KBM-7 (cell line): ENCODE measurements at regions not wholly inside any gene's neighbourhood (a gene's known extent, or its start where the extent isn't known, plus 50 kb on each side); places are given as distances from the start of the nearest gene placed in this dataset.
A peak's percentile ranks its signal among the peaks of the same experiment; 100 is the strongest.
"Not testable (repeated sequence)": the region's sequence is repeated elsewhere in the genome, so short reads cannot be mapped to it uniquely, and the experiment has no call there.

Experiments
- DNase-seq: peaks from one replicate; pipeline ENCODE4 v3.0.0-alpha.2; 2015
- in situ Hi-C: fragments of 300-500 bp; cut with MboI; formaldehyde crosslinking; loops from 2 replicates; pipeline ENCODE4 v1.14.3; 2020; ENCODE audit warnings: low sequenced_read_pairs, low pct_unique_long_range_greater_than_20kb, mixed read lengths

DNA sequence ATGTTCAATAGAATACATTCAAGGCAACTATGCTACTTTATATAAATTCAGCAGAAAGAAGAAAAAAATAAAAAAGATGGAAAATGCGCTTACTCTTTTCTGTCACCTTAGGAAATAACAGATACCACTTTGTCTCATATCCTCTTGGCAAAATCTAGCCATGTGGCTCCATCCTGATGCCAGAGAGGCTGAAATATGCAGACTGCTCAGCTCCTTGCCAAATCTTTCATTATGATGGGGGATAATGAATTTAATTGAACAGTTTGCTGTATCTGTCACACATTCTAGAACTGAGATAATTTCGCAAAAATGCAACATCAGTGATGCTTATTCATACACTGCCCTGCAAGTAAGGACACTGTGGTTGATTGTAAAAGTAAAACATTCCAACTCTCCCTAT is 1081.5 kb downstream of the PLOD2 start:
- DNase-seq = no peak
- in situ Hi-C loops = no loop called here

DNA sequence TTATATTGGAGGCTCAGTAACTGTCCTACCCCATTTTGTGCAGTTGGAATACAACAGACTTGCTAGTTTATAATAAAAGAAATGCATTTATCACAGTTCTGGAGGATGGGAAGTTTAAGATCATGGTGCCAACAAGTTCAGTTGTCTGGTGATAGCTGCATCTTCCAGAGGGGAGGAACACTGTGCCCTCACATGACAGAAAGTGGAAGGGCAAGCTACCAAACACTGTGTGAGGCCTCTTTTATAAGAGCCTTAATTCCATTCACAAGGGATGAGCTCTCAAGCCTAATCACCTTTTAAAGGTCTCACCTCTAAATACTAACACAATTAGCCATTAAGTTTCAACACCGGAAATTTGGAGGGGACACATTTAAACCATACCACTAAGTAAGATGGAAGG is 1073.9 kb downstream of the PLOD2 start:
- in situ Hi-C loops = no loop called here
- peak; percentile 13 for DNase-seq

GRCh38 chr3:145088917-145089316 is 1072.1 kb downstream of the PLOD2 start:
- DNase-seq = peak; percentile 67
- in situ Hi-C loops = no loop called here

GRCh38 chr3:145089337-145089736 is 1071.6 kb downstream of the PLOD2 start:
- in situ Hi-C loops = no loop called here
- no peak for DNase-seq

DNA sequence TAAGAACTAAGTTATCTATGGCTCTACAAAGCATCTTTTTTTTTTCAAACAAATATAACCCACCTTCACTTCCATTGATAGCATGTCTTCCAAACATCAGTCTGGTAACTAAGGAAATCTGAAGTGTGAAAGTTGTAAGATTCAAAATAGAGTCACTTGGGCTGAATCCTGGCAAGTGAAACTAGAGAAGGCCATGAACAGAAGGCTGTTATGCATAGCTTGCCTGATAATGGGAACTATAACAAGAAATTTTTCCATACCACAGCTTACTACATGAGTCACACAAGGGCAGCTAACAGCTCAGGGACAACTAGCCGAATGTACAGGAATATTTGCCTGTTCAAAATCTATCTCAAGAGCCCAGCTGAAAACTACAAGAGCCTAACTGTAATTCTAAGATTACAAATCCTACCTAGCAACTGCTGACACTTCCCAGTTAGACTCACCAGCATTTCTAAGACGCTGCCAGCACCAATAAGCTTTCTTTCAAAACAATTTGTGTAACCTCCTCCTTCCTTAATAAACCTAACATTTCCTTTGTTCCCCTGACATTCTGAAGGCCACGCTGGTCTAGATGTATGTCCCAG is 1066.5 kb downstream of the PLOD2 start:
- DNase-seq = peak; percentile 59
- in situ Hi-C loops = no loop called here

- in situ Hi-C loops, DNase-seq: not testable (repeated sequence)
Measured at GRCh38 chr3:145111141-145111540, 1049.8 kb downstream of the PLOD2 start.

- no peak for DNase-seq
- in situ Hi-C loops = no loop called here
Measured at GRCh38 chr3:145116769-145117168, 1044.2 kb downstream of the PLOD2 start.

DNA sequence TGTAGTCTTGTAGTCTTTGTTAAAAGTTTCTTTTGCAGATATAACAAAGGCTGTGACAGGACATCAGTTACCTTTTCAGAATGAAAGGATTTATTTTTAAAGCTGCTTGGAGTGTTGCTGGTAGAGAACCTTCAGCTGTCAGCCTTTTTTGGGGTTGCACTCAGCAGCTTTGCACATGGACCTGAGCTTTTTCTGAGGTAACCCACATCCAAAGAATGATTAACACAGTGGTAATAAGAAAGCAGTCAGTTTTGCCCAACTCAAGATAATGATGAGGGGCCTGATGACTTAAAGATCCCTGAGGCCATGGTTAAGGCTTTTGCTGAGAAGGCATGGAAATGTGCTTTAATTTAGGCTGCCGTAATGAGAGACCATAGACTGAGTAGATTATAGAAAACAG is 1042.7 kb downstream of the PLOD2 start:
- in situ Hi-C loops = no loop called here
- DNase-seq = no peak

DNA sequence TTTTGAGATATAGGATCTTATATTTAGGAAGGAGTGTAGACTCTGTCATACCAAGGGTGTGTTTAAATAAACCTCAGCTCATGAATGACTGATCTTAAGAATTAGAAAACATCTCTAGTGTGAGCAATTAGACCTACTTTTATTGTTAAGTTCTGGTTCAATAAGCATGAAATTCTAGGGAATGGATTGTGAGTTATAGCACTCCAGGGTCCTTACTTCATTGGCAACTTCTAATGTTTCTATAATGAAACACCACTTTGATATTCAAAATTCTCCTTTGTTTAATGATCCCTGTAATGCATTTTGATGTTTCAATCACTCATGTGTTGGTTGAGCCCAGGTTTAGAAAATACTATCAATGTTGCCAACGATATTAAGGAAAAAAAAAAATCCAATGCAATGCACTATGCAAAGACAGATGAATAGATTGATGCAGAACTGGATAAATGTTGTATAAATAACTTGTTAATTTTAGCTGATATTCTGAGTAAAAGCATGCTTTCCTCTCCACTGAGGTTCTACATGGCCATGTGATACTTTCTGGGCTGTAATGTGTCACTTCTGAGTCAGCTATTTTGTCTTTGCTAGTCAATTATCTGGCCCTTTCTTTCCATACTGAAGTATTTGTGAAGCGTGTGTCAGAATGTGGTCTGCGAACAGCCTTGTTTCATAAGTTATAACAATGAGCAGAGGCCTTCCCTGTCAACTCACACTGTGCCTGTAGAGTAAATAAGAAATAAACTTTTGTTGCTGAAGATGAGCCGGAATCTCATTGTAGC is 1035.9 kb downstream of the PLOD2 start:
- in situ Hi-C loops = no loop called here
- DNase-seq = no peak

- no peak for DNase-seq
- in situ Hi-C loops = no loop called here
Measured at GRCh38 chr3:145133281-145133680, 1027.7 kb downstream of the PLOD2 start.

DNA sequence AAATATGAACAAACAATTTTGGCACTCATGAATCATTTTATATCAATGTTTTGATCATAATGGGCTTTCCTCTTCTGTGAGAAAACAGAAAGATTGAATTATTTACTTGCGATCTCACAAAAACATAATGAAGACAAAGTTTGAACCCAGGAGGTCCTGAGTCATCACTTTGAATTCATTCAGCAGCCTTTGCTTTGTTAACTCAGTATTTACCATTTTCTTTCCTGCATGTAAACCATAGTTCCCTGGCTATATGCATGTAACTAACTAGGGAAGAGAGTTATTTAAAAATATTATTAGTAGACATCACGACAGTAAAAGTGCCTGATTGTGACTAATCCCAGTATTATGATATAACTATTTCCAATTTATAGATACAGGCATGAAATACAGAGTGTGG is 1026.2 kb downstream of the PLOD2 start:
- in situ Hi-C loops = no loop called here

DNA sequence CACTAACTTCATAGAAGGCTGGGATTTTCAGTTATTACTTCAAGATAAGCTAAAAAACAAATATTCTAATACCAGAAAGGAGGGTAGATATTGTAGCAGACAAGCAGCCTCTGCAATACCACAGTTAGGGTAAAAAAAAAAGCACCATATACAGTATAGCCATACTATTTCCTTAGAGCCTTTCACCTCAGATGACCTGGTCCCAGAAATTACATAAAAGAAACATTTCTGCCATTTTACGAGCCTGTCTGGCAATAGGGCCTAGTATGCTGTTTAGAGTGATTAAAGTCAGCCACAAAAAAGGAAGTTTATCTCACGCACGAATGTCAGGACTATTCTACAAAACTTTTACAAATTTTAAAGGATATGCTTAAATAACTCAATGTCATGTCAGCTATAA is 1016.6 kb downstream of the PLOD2 start:
- in situ Hi-C loops = no loop called here
- peak; percentile 89 for DNase-seq

More for the DNA sequence above, 1026.2 kb downstream of the PLOD2 start:
- no peak for DNase-seq

DNA sequence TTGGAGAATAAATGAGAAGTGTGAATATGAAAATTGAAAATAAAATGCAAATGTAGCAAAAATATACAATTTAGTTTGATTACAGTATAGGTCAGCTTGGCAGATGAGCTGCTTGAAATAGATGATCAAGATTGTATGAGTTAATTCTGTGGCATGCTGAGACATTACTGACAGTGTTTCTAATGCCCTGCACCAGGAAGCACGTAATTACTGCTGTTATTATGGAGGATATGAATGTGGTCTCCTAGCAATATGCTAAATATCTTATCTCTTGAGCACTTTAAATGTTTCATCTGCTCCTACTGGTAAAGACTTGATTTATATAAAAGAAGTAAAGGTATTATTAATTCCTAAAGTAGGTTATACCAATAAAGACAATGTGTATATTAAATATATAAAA is 1015.5 kb downstream of the PLOD2 start:
- in situ Hi-C loops = no loop called here
- DNase-seq = peak; percentile 54

DNA sequence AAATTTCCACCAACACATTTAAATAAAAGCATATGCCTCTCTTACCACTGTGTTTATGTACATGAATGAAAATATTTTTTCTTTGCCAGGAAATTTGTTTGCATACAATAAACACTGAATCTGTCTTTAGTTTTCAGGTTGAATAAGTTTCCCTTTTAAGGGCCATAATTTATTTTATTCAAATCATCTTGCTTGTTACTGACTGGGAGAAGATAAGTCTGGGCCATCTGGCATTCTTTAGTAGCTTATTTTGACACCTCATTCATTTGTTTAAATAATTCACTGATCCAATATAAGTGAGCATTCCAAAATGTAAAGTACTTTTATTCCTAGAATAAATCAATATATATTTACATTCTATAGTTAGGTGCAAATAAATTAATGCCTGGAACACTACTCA is 1001.3 kb downstream of the PLOD2 start:
- in situ Hi-C loops = no loop called here
- no peak for DNase-seq

DNA sequence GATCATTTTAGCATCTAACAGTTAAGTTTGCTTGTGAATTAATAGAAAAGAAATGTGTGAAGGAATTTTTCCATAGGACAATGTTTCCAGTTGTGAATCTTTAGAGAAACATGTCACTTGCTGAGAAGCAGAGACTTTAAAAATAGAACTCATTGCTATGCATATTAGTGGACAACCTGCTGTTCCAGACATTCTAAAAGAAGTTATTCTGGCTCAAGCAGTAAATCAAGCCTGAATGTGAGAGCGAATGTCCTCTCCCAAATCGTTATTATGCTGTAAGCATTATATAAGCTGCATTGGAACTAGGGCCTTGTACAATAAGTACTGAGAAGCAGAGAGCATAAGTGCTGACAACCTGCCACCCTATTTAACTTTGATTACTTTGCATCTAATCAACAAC is 990.9 kb downstream of the PLOD2 start:
- no peak for DNase-seq
- in situ Hi-C loops = no loop called here

- no peak for DNase-seq
- in situ Hi-C loops = no loop called here
Measured at GRCh38 chr3:145175626-145176025, 985.4 kb downstream of the PLOD2 start.

- DNase-seq = no peak
- in situ Hi-C loops = no loop called here
Measured at GRCh38 chr3:145176907-145177306, 984.1 kb downstream of the PLOD2 start.

GRCh38 chr3:145177828-145178227 is 983.2 kb downstream of the PLOD2 start:
- in situ Hi-C loops = no loop called here
- DNase-seq = no peak

GRCh38 chr3:145182196-145182911 is 978.6 kb downstream of the PLOD2 start:
- in situ Hi-C loops = no loop called here
- no peak for DNase-seq

DNA sequence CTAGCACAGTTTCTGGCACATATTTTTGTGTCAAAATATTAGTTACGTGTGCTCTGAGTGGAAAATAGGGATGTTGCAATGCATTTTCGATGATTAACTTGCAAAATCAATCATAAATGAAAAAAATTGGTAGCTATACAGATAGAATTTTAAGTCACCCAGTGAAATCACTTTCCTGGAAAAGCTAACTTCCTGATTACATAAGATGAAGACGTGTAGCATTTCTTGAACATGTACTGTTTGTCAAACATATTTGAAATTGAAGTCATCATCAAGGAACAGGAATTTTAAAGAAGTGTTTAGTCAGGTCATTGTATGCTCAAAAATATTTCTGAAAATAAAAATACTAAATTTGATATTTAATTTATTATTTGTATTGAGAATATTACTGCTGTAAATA is 977.7 kb downstream of the PLOD2 start:
- no peak for DNase-seq
- in situ Hi-C loops = no loop called here
